Astrocyte (in vitro differentiated cells and primary cell): ENCODE measurements at regions not wholly inside any gene's neighbourhood (a gene's known extent, or its start where the extent isn't known, plus 50 kb on each side); places are given as distances from the start of the nearest gene placed in this dataset.

Source experiments
- EZH2 ChIP-seq: IDR thresholded peaks from 2 replicates; pipeline ENCODE4 v1.6.1; 2012; ENCODE audit warnings: mild to moderate bottlenecking, low read length, inconsistent platforms; ENCODE audit not compliant: insufficient read depth
- TF ChIP-seq, protein P1 (sequence below): IDR thresholded peaks from 2 replicates; pipeline ENCODE4 v1.5.1; 2011; ENCODE audit warnings: low read depth, mild to moderate bottlenecking, inconsistent platforms, low read length, moderate library complexity; ENCODE audit not compliant: insufficient read depth

GRCh38 chr4:151855747-151856146 lies 94.9 kb upstream of the GATB start:
- TF ChIP-seq, protein P1, sequence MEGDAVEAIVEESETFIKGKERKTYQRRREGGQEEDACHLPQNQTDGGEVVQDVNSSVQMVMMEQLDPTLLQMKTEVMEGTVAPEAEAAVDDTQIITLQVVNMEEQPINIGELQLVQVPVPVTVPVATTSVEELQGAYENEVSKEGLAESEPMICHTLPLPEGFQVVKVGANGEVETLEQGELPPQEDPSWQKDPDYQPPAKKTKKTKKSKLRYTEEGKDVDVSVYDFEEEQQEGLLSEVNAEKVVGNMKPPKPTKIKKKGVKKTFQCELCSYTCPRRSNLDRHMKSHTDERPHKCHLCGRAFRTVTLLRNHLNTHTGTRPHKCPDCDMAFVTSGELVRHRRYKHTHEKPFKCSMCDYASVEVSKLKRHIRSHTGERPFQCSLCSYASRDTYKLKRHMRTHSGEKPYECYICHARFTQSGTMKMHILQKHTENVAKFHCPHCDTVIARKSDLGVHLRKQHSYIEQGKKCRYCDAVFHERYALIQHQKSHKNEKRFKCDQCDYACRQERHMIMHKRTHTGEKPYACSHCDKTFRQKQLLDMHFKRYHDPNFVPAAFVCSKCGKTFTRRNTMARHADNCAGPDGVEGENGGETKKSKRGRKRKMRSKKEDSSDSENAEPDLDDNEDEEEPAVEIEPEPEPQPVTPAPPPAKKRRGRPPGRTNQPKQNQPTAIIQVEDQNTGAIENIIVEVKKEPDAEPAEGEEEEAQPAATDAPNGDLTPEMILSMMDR = no peak
- TF ChIP-seq EZH2 = no peak
